Activated CD8-positive, alpha-beta memory T cell treated with anti-CD3 and anti-CD28 coated beads for 36 hours (primary cell): ENCODE measurements at regions not wholly inside any gene's neighbourhood (a gene's known extent, or its start where the extent isn't known, plus 50 kb on each side); places are given as distances from the start of the nearest gene placed in this dataset.

Experiments used
- CTCF ChIA-PET: fragments of 350-600 bp; sonication (Branson Sonifier 250); formaldehyde crosslinking; loops from one replicate; lab custom pipeline; 2021; ENCODE audit warnings: antibody characterized with exemption; lab: Charles Lee
- POLR2A ChIA-PET: fragments of 350-600 bp; sonication (Branson Sonifier 250); formaldehyde crosslinking; loops from one replicate; lab custom pipeline; 2021; ENCODE audit warnings: antibody characterized with exemption; lab: Charles Lee

DNA sequence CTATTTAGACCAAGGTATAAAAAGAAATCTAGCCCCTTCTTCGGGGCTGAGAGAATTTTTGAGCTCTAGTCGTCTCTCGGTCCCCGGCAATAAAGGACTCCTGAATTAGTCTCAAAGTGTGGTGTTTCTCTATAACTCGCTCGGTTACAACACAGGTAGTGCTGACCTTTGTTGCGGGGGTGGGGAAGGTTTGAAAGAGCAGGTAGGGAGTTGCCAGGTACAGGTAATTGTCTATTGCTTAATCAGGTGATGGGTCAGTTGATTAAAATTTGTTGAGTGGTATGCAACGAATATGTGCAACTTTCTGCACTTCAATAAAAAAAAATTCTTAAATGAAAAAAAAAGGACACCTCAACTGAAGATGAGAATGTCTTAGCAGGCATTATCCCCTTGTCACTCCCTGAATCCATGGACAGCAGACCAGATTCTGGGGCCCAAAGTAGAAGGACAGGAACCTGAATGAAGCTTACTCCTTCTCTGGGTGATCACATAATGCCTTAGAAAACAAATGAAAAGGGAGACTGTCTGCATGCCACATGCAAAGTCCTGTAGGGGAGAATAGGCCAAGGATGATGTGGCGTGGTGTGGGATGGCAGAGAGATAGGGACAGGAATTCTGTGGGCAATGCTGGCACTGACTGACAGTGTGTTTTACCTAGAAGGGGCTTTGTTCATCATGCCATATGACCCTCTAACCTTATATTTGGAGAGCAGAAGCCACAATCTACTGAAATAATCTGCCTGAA lies 157.6 kb upstream of the OLIG3 start:
- POLR2A ChIA-PET = no interaction called here

DNA sequence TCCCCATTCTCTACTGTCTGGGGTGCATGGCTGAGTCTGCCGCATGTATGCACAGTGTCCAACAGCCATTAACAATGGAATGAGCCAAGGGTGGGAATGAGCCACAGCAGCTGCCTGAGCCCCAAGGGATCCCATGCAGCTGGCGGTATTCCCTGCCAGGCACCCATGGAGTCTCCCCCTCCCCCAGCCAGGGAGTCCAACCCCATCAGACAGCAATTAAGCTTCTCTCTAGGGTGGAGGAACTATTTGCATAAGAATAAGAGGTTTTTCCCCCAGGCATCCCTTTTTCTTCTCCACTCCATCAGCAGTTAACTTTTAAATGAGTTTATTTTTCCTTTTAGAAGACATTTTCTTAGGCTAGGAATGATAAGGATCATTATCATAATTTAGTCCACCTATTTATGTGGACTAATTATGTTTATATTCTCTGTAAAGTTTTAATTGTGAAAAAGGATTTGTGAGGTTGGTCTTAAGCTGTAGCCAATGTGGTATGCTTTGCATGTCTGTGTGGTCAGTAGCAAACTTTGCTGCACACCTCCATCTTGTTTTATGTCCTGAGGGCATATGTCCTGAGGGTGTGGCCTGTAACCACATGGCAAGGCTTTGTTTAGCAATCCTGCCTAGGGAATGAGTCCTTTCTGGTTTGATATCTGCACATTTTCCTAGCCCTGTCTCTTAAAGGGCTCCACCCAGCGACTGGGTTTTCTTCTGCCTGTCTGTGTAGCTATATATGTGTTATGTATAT lies 158.9 kb upstream of the OLIG3 start:
- CTCF ChIA-PET = no interaction called here
- POLR2A ChIA-PET = no interaction called here

More for the DNA sequence above, 157.6 kb upstream of the OLIG3 start:
- CTCF ChIA-PET = interaction anchor here (1.4 kb wide), 1 partner anchor 10 kb away, joined by 3 read pairs; no protein-coding TSS in a partner anchor

DNA sequence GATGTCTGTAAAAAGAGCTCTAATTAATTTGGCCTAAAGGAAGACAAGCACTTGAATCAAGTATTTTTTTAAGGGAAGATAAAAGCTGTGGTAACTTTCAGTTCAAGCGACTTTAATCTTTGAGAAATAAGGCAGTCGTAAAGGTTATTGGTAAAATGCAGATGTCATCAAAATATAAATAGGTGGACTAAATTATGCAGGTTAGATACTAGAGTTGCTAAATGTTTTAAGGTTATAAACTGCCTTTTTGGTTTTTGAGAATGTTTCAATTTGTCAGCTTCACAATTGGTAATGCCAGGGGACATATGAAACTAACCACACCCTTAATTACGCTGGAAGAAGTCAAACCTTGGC lies 159.5 kb upstream of the OLIG3 start:
- ChIA-PET POLR2A (no interaction called here), CTCF (no interaction called here)

DNA sequence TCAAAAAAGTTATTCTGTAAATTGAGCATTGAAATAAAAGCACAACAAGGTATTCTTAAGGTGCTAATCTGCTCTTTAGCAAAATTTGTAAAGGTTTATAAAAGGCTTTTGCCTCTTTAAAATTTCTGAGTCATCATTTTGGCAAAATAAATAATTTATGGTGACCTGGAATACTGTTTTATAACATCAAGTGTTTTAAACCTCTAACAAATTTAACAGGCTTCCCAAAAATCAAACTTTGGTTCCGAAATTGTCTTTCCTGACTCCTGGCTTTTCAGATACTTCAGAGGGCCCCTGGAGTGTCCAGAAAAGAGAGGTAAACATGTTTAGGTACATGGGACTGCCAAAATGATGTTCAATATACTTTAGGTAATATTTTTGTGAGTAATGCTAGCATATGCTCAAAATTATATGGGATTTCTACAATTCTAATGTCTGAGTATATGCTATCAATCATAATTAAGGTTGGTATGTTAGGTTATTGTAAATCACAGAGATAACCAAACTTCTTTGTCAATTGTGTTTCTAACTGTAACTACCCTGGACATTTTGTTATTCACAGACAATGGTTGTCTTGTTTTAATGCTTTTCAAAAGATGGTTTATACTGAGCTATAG lies 160.3 kb upstream of the OLIG3 start:
- ChIA-PET CTCF (interaction anchor here (0.7 kb wide), 1 partner anchor 158 kb away, joined by 3 read pairs; no protein-coding TSS in a partner anchor), POLR2A (no interaction called here)

GRCh38 chr6:137655291-137655690 lies 161.1 kb upstream of the OLIG3 start:
- ChIA-PET POLR2A (no interaction called here), CTCF (interaction anchor here (0.7 kb wide), 1 partner anchor 159 kb away, joined by 3 read pairs; no protein-coding TSS in a partner anchor)

DNA sequence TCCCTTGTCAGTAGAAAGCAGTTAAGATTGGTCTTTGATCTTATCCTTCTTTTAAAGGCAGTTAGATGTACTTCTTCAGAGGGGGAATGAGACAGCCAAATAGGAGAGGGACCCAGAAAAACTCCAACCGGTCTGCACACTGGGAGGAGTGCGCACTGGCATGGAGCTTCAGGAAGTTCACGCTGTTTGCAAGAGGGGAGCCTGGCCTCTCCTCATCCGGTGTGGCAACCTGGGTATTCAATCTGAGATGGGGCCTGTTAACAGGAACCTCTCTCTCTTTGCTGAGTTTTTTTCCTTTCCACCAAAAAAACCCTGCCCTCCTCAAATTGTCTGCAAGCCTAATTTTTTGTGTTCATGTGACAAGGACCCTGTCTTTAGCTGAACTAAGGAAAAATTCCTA lies 162.5 kb upstream of the OLIG3 start:
- POLR2A ChIA-PET = interaction anchor here (0.6 to 1.4 kb wide), 2 partner anchors 8 to 25 kb away, joined by 3 read pairs; no protein-coding TSS in a partner anchor
- CTCF ChIA-PET = interaction anchor here (0.6 to 1.3 kb wide), 4 partner anchors 8 to 448 kb away, joined by 3 read pairs; no protein-coding TSS in a partner anchor

GRCh38 chr6:137657351-137657911 lies 163.2 kb upstream of the OLIG3 start:
- POLR2A ChIA-PET = interaction anchor here (0.6 to 1.4 kb wide), 4 partner anchors 9 to 53 kb away, joined by 3 read pairs; no protein-coding TSS in a partner anchor
- CTCF ChIA-PET = interaction anchor here (0.9 to 1.3 kb wide), 3 partner anchors 9 to 448 kb away, joined by 3 read pairs; no protein-coding TSS in a partner anchor

DNA sequence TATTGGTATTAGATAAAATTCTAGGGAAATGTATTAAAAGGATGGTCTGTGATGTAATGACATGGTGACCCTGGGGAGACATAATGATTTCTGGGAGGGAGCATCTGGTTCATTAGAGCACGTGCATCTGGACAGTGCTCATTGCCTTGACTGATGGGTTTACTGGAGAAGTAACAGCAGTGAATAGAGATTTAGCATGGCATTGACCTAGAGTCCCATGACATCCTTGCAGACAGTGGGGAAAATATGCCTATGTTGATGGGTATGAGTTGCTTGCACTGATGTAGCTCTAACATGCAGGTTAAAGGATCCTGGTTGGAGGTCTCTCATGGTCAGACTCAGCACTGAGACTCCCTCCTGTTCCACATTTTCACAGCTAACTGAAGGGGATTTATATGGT lies 164.1 kb upstream of the OLIG3 start:
- CTCF ChIA-PET = interaction anchor here (1.2 kb wide), 1 partner anchor 30 kb away, joined by 4 read pairs; no protein-coding TSS in a partner anchor

DNA sequence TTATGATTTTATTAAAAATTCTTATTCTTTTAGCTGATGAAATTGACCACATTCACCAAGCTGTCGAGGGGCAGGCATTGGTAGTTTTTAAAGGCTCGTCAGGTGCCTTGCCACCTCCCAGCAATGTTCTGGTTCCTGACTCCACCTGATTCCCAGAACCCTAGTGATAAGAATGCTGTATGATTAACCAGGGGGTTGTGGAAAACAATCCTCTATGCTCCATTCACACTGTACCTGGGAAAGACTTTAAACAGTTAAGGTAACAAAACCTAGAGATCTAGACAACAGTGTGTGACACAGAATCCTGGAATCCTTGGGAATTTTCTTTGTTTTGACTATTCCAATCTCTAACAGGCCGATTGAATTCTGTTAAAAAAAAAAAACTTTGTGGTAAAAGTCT lies 165.7 kb upstream of the OLIG3 start:
- ChIA-PET CTCF (interaction anchor here (1.2 kb wide), 1 partner anchor 47 kb away, joined by 3 read pairs; no protein-coding TSS in a partner anchor), POLR2A (interaction anchor here (0.5 kb wide), 1 partner anchor 211 kb away, joined by 5 read pairs; no protein-coding TSS in a partner anchor)

More for the DNA sequence above, 164.1 kb upstream of the OLIG3 start:
- POLR2A ChIA-PET = interaction anchor here (1.0 to 1.4 kb wide), 2 partner anchors 8 to 9 kb away, joined by 3 read pairs; no protein-coding TSS in a partner anchor

GRCh38 chr6:137660296-137660731 lies 166.1 kb upstream of the OLIG3 start:
- POLR2A ChIA-PET = no interaction called here

DNA sequence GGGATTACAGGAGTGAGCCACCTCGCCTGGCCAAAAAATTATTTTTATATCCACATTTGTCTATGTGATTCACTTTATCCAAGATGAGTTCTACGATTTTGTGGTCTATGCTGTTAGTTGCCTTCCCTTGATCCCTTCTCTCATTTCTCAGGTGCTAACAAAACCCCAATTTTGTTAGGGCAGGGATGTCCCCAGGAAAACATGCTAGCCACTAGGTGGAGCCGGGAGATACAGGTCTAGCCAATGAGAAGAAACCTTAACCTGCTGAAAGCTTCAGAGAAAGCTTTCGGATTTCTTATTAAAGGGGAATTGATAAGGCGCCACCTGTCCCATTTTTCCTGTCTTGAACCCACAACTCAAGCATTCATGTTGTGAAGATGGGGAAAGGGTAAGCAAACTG lies 167.4 kb upstream of the OLIG3 start:
- ChIA-PET CTCF (interaction anchor here (1.2 to 1.4 kb wide), 4 partner anchors 20 to 45 kb away, joined by 3 read pairs; no protein-coding TSS in a partner anchor), POLR2A (no interaction called here)

More at GRCh38 chr6:137660296-137660731, 166.1 kb upstream of the OLIG3 start:
- CTCF ChIA-PET = no interaction called here

GRCh38 chr6:137664183-137664582 lies 170.0 kb upstream of the OLIG3 start:
- CTCF ChIA-PET = no interaction called here

DNA sequence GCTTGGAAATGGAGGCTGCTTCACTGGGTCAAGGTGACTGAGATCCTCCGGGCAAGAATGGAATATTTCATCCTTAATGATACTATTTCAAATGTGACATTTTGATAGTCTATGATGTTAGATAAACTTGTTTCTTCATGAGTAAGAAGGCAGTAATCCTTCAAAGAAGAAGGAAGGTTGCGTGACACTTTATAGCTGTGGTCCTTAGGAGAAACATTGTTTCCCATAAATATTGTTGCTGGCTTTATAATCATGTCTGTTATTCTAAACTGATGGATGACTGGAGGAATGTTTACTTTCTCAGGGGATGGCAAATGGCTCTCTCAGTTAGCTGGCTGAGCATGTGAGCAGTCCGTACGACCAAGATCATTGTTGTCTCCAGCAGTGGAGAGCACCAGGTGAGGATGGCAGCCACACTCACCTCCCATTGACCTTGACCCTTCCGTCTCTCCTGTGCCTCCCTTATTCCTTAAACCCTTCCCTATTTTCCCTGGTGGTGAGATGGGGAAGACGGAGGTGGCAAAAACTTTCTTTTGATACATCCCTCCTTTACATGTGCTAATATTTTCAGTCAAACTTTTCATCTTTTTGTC lies 171.2 kb upstream of the OLIG3 start:
- CTCF ChIA-PET = no interaction called here

More at GRCh38 chr6:137664183-137664582, 170.0 kb upstream of the OLIG3 start:
- POLR2A ChIA-PET = no interaction called here

GRCh38 chr6:137666202-137666774 lies 172.1 kb upstream of the OLIG3 start:
- ChIA-PET POLR2A (interaction anchor here (1.1 kb wide), 1 partner anchor 9 kb away, joined by 3 read pairs; no protein-coding TSS in a partner anchor), CTCF (interaction anchor here (1.2 kb wide), 1 partner anchor 30 kb away, joined by 3 read pairs; no protein-coding TSS in a partner anchor)

More for the DNA sequence above, 171.2 kb upstream of the OLIG3 start:
- POLR2A ChIA-PET = no interaction called here

DNA sequence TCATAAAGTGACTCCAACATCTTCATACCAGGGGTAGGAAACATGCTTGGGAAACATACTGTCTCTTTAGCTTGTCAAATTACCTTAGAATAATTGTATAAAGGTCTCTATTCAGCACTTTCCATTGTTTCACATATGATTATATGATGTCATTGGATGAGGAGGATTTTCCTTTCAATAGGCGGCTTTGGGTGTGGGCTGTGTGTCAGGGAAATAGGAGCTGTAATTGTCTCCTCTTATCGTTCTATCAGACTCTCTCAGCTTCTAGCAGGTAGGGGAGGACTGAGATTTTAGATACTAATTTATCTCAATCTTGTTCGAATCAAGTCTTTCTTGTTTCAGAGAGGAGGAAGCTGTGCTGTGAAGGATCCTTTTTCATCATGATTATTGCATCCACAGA lies 179.4 kb upstream of the OLIG3 start:
- CTCF ChIA-PET = interaction anchor here (0.5 kb wide), 1 partner anchor 266 kb away, joined by 4 read pairs; no protein-coding TSS in a partner anchor
- POLR2A ChIA-PET = no interaction called here

- ChIA-PET CTCF (no interaction called here), POLR2A (no interaction called here)
Measured at GRCh38 chr6:137676888-137677287, 182.7 kb upstream of the OLIG3 start.

DNA sequence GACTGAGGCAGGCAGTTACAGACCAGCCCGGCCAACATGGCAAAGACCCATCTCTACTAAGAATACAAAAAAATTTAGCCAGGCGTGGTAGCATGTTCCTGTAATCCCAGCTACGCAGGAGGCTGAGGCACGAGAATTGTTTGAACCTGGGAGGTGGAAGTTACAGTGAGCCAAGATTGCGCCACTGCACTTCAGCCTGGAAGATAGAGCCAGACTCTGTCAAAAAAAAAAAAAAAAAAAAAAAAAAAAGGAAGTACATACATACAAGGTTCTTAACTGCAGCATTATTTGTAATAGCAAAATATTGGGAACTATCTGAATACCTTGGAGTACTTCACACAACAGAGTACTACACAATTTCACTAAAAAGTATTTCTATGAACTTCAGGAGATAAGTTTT lies 183.5 kb upstream of the OLIG3 start:
- CTCF ChIA-PET = no interaction called here
- POLR2A ChIA-PET = no interaction called here

- POLR2A ChIA-PET = interaction anchor here (0.8 kb wide), 1 partner anchor 192 kb away, joined by 4 read pairs; no protein-coding TSS in a partner anchor
- CTCF ChIA-PET = interaction anchor here (1.0 to 1.2 kb wide), 2 partner anchors 9 to 188 kb away, joined by 3 to 4 read pairs; no protein-coding TSS in a partner anchor
Measured at GRCh38 chr6:137678451-137678850, 184.3 kb upstream of the OLIG3 start.
